Hepatocyte (in vitro differentiated cells): ENCODE measurements at regions not wholly inside any gene's neighbourhood (a gene's known extent, or its start where the extent isn't known, plus 50 kb on each side); places are given as distances from the start of the nearest gene placed in this dataset.

Experiments used
- DNase-seq: peaks from one replicate; pipeline ENCODE4 v3.0.0-alpha.2; 2016; ENCODE audit warnings: low spot score
- H2AFZ ChIP-seq: fragments of 200-600 bp; sonication (generic); 2 replicates; pipeline ENCODE4 v1.6.0; 2016; ENCODE audit warnings: antibody characterized with exemption, mild to moderate bottlenecking
- H3K27ac ChIP-seq: fragments of 200-600 bp; sonication (generic); 2 replicates; pipeline ENCODE4 v1.5.1; 2016; ENCODE audit warnings: mild to moderate bottlenecking
- H3K27me3 ChIP-seq: fragments of 200-600 bp; sonication (generic); 2 replicates; pipeline ENCODE4 v1.6.1; 2016
- H3K36me3 ChIP-seq: fragments of 200-600 bp; sonication (generic); replicated peaks from 2 replicates; pipeline ENCODE4 v1.5.1; 2016; ENCODE audit warnings: low read depth; ENCODE audit not compliant: insufficient read depth
- H3K4me1 ChIP-seq: fragments of 200-600 bp; sonication (generic); 2 replicates; pipeline ENCODE4 v1.5.1; 2016; ENCODE audit warnings: mild to moderate bottlenecking, moderate library complexity; ENCODE audit not compliant: insufficient read depth
- H3K4me2 ChIP-seq: fragments of 200-600 bp; sonication (generic); 2 replicates; pipeline ENCODE4 v1.6.0; 2016
- H3K4me3 ChIP-seq: fragments of 200-600 bp; sonication (generic); 2 replicates; pipeline ENCODE4 v1.5.1; 2016; ENCODE audit warnings: mild to moderate bottlenecking
- H3K79me2 ChIP-seq: fragments of 200-600 bp; sonication (generic); 2 replicates; pipeline ENCODE4 v1.6.0; 2017; ENCODE audit warnings: mild to moderate bottlenecking
- H3K9me2 ChIP-seq: fragments of 200-600 bp; sonication (generic); replicated peaks from 2 replicates; pipeline ENCODE4 v1.6.0; 2017; ENCODE audit warnings: mild to moderate bottlenecking; ENCODE audit not compliant: insufficient read depth
- H3K9me3 ChIP-seq: fragments of 200-600 bp; sonication (generic); 2 replicates; pipeline ENCODE4 v1.5.1; 2016; ENCODE audit warnings: low read depth, mild to moderate bottlenecking
- H4K20me1 ChIP-seq: fragments of 200-600 bp; sonication (generic); 2 replicates; pipeline ENCODE4 v1.6.0; 2016; ENCODE audit warnings: mild to moderate bottlenecking; ENCODE audit not compliant: insufficient read depth, poor library complexity, severe bottlenecking
- CTCF ChIP-seq: fragments of 200-600 bp; sonication (generic); IDR thresholded peaks from 2 replicates; pipeline ENCODE4 v1.5.1; 2016; ENCODE audit warnings: antibody characterized with exemption, mild to moderate bottlenecking; ENCODE audit not compliant: poor library complexity
- EZH2 ChIP-seq: fragments of 200-600 bp; sonication (generic); IDR thresholded peaks from 2 replicates; pipeline ENCODE4 v1.6.1; 2016; ENCODE audit warnings: antibody characterized with exemption, mild to moderate bottlenecking, borderline replicate concordance
- EZH2phosphoT487 ChIP-seq: fragments of 200-600 bp; sonication (generic); IDR thresholded peaks from one replicate; pipeline ENCODE4 v1.6.1; 2018; ENCODE audit warnings: antibody characterized with exemption, mild to moderate bottlenecking, low read depth, moderate library complexity; ENCODE audit not compliant: unreplicated experiment, severe bottlenecking
- WGBS: methylation state at CpG from one replicate; pipeline ENCODE4 v1.1.6; 2016; ENCODE audit warnings: low lambda C conversion rate; ENCODE audit errors: missing lambda C conversion rate; 5-methylcytosine and 5-hydroxymethylcytosine counted together

GRCh38 chr3:35383216-35383615, 256.1 kb upstream of the ARPP21 start:
- no peaks in the 10 kb centered on the region for H3K27me3 ChIP-seq
- H2AFZ ChIP-seq: no peak overlapping the region
- DNase-seq: no peak
- WGBS: 92% methylated on average over 2 of the region's 2 CpGs
- H3K79me2 ChIP-seq: no peaks in the 10 kb centered on the region
- no peak overlapping the region for H3K27ac ChIP-seq
- no peaks in the 10 kb centered on the region for H3K36me3 ChIP-seq
- TF ChIP-seq EZH2phosphoT487 (no peak), CTCF (no peak), EZH2 (no peak)
- no peaks in the 10 kb centered on the region for H3K9me2 ChIP-seq
- H4K20me1 ChIP-seq: no peaks in the 10 kb centered on the region
- no peak overlapping the region for H3K4me2 ChIP-seq
- H3K4me3 ChIP-seq: no peak overlapping the region
- H3K4me1 ChIP-seq: no peaks in the 10 kb centered on the region
- H3K9me3 ChIP-seq: no peaks in the 10 kb centered on the region

DNA sequence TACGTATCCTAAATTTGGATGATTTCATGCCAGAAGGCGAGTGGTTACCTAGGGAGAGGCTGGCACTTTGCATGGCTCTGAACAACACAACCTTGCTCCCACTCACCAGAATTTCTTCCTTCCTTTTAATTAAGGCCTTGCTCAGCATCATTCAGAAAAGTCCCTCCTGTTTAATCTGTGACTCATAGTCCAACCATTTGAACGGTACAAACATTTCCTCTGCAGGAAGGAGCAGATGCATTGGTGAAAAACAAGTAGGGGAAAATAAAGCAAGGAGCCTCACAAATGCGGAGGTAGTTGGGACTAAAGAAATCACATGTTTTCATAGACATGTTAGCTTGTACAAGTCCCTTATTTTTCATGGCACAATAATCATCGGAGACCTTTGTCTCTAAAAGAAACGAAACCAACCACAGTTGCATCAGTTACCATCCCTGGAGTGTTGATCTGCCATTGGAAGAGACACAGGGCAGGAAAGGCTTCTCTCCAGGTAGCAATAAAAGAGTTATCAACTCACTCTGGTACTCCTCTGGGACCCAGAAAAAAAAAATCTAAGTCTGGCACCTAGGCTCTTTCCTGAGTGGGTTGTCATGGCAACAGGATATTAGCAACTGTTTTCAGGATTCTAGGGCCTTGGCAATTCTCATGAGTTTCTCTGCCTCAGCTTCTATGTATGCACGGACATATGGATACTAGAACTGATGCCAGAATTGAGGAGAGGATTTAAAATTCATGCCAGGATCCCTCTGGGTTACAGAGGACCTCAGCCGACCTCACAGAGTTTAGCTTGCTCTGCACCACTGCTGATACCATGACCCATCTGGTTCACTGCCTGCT, 255.4 kb upstream of the ARPP21 start:
- H3K9me2 ChIP-seq: no peaks in the 10 kb centered on the region
- no peaks in the 10 kb centered on the region for H4K20me1 ChIP-seq
- no peak overlapping the region for H3K4me2 ChIP-seq
- no peaks in the 10 kb centered on the region for H3K79me2 ChIP-seq
- H3K9me3 ChIP-seq: no peaks in the 10 kb centered on the region
- DNase-seq: no peak
- H3K27ac ChIP-seq: no peak overlapping the region
- TF ChIP-seq CTCF (no peak), EZH2 (no peak), EZH2phosphoT487 (no peak)
- no peak overlapping the region for H2AFZ ChIP-seq
- H3K36me3 ChIP-seq: no peaks in the 10 kb centered on the region
- no peaks in the 10 kb centered on the region for H3K27me3 ChIP-seq
- no peaks in the 10 kb centered on the region for H3K4me1 ChIP-seq
- no peak overlapping the region for H3K4me3 ChIP-seq
- 72% methylated on average over 8 of the region's 8 CpGs for WGBS

GRCh38 chr3:35385271-35385670, 254.1 kb upstream of the ARPP21 start:
- TF ChIP-seq EZH2phosphoT487 (no peak), CTCF (no peak), EZH2 (no peak)
- no peak overlapping the region for H3K4me2 ChIP-seq
- H3K4me1 ChIP-seq: no peaks in the 10 kb centered on the region
- H3K9me3 ChIP-seq: no peaks in the 10 kb centered on the region
- no peak overlapping the region for H3K4me3 ChIP-seq
- no peaks in the 10 kb centered on the region for H3K27me3 ChIP-seq
- no peak for DNase-seq
- no peaks in the 10 kb centered on the region for H4K20me1 ChIP-seq
- H3K79me2 ChIP-seq: no peaks in the 10 kb centered on the region
- no peak overlapping the region for H2AFZ ChIP-seq
- H3K9me2 ChIP-seq: no peaks in the 10 kb centered on the region
- H3K36me3 ChIP-seq: no peaks in the 10 kb centered on the region
- no peak overlapping the region for H3K27ac ChIP-seq
